ENCODE measurements at regions not wholly inside any gene's neighbourhood (a gene's known extent, or its start where the extent isn't known, plus 50 kb on each side); places are given as distances from the start of the nearest gene placed in this dataset.

GRCh38 chr11:19403196-19403895, 162.6 kb upstream of the E2F8 start:
- Histone ChIP-seq H4K8ac (ENCODE audit: low read depth in 2 of 2, low read length in 2 of 2) (no peak overlapping the region), H3K56ac (ENCODE audit: extremely low read depth, insufficient read depth, low read length) (no peak overlapping the region), H3K9me3 (ENCODE audit: control insufficient read depth, insufficient read depth, low read length) (no peaks in the 10 kb centered on the region), H2BK5ac (ENCODE audit: low read depth, low read length, poor library complexity, severe bottlenecking) (no peak overlapping the region), H4K20me1 (ENCODE audit: insufficient read depth, low read length) (no peaks in the 10 kb centered on the region), H3K18ac (ENCODE audit: low read depth, low read length) (no peak overlapping the region), H2BK15ac (ENCODE audit: low read depth, low read length) (no peak overlapping the region), H2AK9ac (replicated peaks; ENCODE audit: low read depth, low read length, poor library complexity) (no peak overlapping the region), H3K23ac (ENCODE audit: low read depth, low read length) (no peak overlapping the region), H3K36me3 (ENCODE audit: control insufficient read depth, insufficient read depth, low read length) (no peaks in the 10 kb centered on the region), H3K4me3 (ENCODE audit: insufficient read depth, low read depth, low read length) (no peak overlapping the region), H4K5ac (ENCODE audit: low read depth, low read length) (no peak overlapping the region), H3K4me1 (ENCODE audit: control insufficient read depth, insufficient read depth, low read length) (peaks cover 12% of the 10 kb centered on the region), H3K79me1 (ENCODE audit: low read depth in 1 of 2, low read length in 2 of 2) (no peaks in the 10 kb centered on the region), H4K91ac (ENCODE audit: insufficient read depth, low read depth, low read length) (no peak overlapping the region), H3K27me3 (ENCODE audit: control insufficient read depth, insufficient read depth, low read length) (no peaks in the 10 kb centered on the region), H3K27ac (ENCODE audit: insufficient read depth, low read length) (no peak overlapping the region), H2AFZ (replicated peaks; ENCODE audit: low read length, poor library complexity) (no peak overlapping the region), H3K9ac (ENCODE audit: low read depth, low read length) (no peak overlapping the region), H2BK120ac (ENCODE audit: low read depth, low read length) (no peak overlapping the region), H3K4me2 (ENCODE audit: low read depth, low read length) (no peak overlapping the region), H3K9me1 (ENCODE audit: insufficient read depth, low read length) (peaks cover 2% of the 10 kb centered on the region), H3K4ac (ENCODE audit: low read depth, low read length) (no peak overlapping the region), H2BK20ac (ENCODE audit: low read depth, low read length) (no peak overlapping the region), H2AK5ac (ENCODE audit: low read depth, low read length) (no peak overlapping the region), H3K14ac (replicated peaks; ENCODE audit: low read depth, low read length) (no peak overlapping the region)
- POLR2A ChIA-PET (ENCODE audit: unreplicated experiment) = no interaction called here
- no TSS peak for BruUV-seq (replicated peaks)
- WGBS, 2 experiments (ENCODE audit: extremely low coverage in 2 of 2, insufficient read length in 1 of 2) = 83 to 100% methylated on average over 1 of the region's 7 CpGs
- in situ Hi-C loops (cut with MboI; ENCODE audit: low sequenced_read_pairs) (no loop called here), dilution Hi-C loops (cut with HindIII; ENCODE audit: low sequenced_read_pairs, unreplicated experiment) (no loop called here), intact Hi-C loops (cut with micrococcal nuclease) (no loop called here)
- ATAC-seq (ENCODE audit: low read depth) = no peak
- no peak for DNase-seq
- CTCF ChIA-PET = no interaction called here
- TF ChIP-seq CTCF (conservative IDR thresholded peaks at IDR 0.05; ENCODE audit: low read depth, low read length) (no peak), BHLHE40 (IDR thresholded peaks at IDR 0.05; ENCODE audit: low read depth, low read length) (no peak), MAZ (IDR thresholded peaks at IDR 0.05; ENCODE audit: borderline replicate concordance, low read depth, low read length) (no peak), POLR2A (IDR thresholded peaks at IDR 0.05; ENCODE audit: low read depth, low read length) (no peak), CEBPB (IDR thresholded peaks at IDR 0.05; ENCODE audit: low read depth, low read length) (no peak), MXI1 (IDR thresholded peaks at IDR 0.05; ENCODE audit: borderline replicate concordance, low read depth, low read length) (no peak)
